ENCODE measurements at regions not wholly inside any gene's neighbourhood (a gene's known extent, or its start where the extent isn't known, plus 50 kb on each side); places are given as distances from the start of the nearest gene placed in this dataset.

GRCh38 chr10:81674941-81675340 lies 200.1 kb upstream of the NRG3 start:
- TF ChIP-seq EZH2phosphoT487 (IDR thresholded peaks at IDR 0.05; ENCODE audit: borderline replicate concordance, low read length), result no peak
- TF ChIP-seq, protein P1, sequence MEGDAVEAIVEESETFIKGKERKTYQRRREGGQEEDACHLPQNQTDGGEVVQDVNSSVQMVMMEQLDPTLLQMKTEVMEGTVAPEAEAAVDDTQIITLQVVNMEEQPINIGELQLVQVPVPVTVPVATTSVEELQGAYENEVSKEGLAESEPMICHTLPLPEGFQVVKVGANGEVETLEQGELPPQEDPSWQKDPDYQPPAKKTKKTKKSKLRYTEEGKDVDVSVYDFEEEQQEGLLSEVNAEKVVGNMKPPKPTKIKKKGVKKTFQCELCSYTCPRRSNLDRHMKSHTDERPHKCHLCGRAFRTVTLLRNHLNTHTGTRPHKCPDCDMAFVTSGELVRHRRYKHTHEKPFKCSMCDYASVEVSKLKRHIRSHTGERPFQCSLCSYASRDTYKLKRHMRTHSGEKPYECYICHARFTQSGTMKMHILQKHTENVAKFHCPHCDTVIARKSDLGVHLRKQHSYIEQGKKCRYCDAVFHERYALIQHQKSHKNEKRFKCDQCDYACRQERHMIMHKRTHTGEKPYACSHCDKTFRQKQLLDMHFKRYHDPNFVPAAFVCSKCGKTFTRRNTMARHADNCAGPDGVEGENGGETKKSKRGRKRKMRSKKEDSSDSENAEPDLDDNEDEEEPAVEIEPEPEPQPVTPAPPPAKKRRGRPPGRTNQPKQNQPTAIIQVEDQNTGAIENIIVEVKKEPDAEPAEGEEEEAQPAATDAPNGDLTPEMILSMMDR (IDR thresholded peaks at IDR 0.05; ENCODE audit: low read depth, low read length, poor library complexity, severe bottlenecking), result no peak

Data from DOHH2 (cell line).